ENCODE measurements at regions not wholly inside any gene's neighbourhood (a gene's known extent, or its start where the extent isn't known, plus 50 kb on each side); places are given as distances from the start of the nearest gene placed in this dataset.

GRCh38 chr2:222080141-222080540 is 218.7 kb downstream of the PAX3 start:
- Histone ChIP-seq H4K20me1 (replicated peaks; ENCODE audit: control insufficient read depth, insufficient read depth, low read length) (no peaks in the 10 kb centered on the region), H2AFZ (ENCODE audit: low read depth, low read length) (no peak overlapping the region), H3K9me3 (replicated peaks; ENCODE audit: control insufficient read depth, insufficient read depth, low read depth, low read length) (no peaks in the 10 kb centered on the region), H3K9ac (ENCODE audit: insufficient read depth in 1 of 2, low read depth in 2 of 2, low read length in 2 of 2) (no peak overlapping the region), H3K4me3 (no peak overlapping the region), H3K27me3 (ENCODE audit: control insufficient read depth in 2 of 2, insufficient read depth in 2 of 2, low read length in 2 of 2) (no peaks in the 10 kb centered on the region), H3K4me2 (ENCODE audit: insufficient read depth, low read length) (no peak overlapping the region), H3K9me1 (ENCODE audit: control insufficient read depth, insufficient read depth, low read length) (no peaks in the 10 kb centered on the region), H3K36me3 (ENCODE audit: control insufficient read depth, insufficient read depth, low read length) (no peaks in the 10 kb centered on the region), H3K4me1 (replicated peaks in 1 of 2; ENCODE audit: control insufficient read depth in 2 of 2, insufficient read depth in 2 of 2, low read length in 2 of 2) (no peaks in the 10 kb centered on the region), H3K27ac (ENCODE audit: extremely low read depth, low read depth, low read length) (no peak overlapping the region), H3K79me2 (ENCODE audit: control insufficient read depth, insufficient read depth, low read length) (no peaks in the 10 kb centered on the region)
- in situ Hi-C loops (cut with MboI), result no loop called here
- ATAC-seq (no peak), DNase-seq (ENCODE audit: extremely low read depth in 1 of 4, low spot score in 3 of 4) (no peak), FAIRE-seq (no peak)
- ChIA-PET POLR2A (no interaction called here), CTCF (ENCODE audit: low intra/inter-chr PET ratio) (no interaction called here)
- WGBS (ENCODE audit: insufficient coverage, low coverage, missing lambda C conversion rate), result 0% methylated on average over 1 of the region's 2 CpGs
- intact Hi-C loops (cut with micrococcal nuclease), result no loop called here
- no TSS peak for BruUV-seq (replicated peaks)
- TF ChIP-seq ZNF165 (CRISPR knock-in tag; IDR thresholded peaks at IDR 0.05; ENCODE audit: borderline replicate concordance) (no peak), ZMIZ1 (IDR thresholded peaks at IDR 0.05; ENCODE audit: low read depth in 2 of 2, low read length in 2 of 2) (no peak), ZNF592 (IDR thresholded peaks at IDR 0.05) (no peak), GABPA (tag; conservative IDR thresholded peaks at IDR 0.05; ENCODE audit: low read depth) (no peak), RBM15 (IDR thresholded peaks at IDR 0.05; ENCODE audit: insufficient read depth, low read length) (no peak), GTF2A2 (tag; IDR thresholded peaks at IDR 0.05) (no peak), BCLAF1 (IDR thresholded peaks at IDR 0.05; ENCODE audit: borderline replicate concordance in 1 of 2, control insufficient read depth in 1 of 2, low read depth in 2 of 2, low read length in 1 of 2) (no peak), RBM34 (IDR thresholded peaks at IDR 0.05; ENCODE audit: borderline replicate concordance, insufficient read depth, low read length) (no peak), SMARCA4 (IDR thresholded peaks at IDR 0.05) (no peak), TEAD4 (IDR thresholded peaks at IDR 0.05; ENCODE audit: low read length) (no peak), TEAD4 (CRISPR knock-in tag; IDR thresholded peaks at IDR 0.05; ENCODE audit: borderline replicate concordance) (no peak), TFAM (CRISPR knock-in tag; conservative IDR thresholded peaks at IDR 0.05) (no peak), FOXK1 (CRISPR knock-in tag; IDR thresholded peaks at IDR 0.05; ENCODE audit: borderline replicate concordance) (no peak)

Measured in K562 (cell line).